ENCODE measurements at regions not wholly inside any gene's neighbourhood (a gene's known extent, or its start where the extent isn't known, plus 50 kb on each side); places are given as distances from the start of the nearest gene placed in this dataset.

GRCh38 chr22:35204807-35205775, 52.2 kb upstream of the HMGXB4 start (continued):
- TF ChIP-seq REST (IDR thresholded peaks at IDR 0.05; ENCODE audit: unreplicated experiment) (no peak), ZNF114 (CRISPR knock-in tag; IDR thresholded peaks at IDR 0.05) (no peak), ZNF462 (CRISPR knock-in tag; IDR thresholded peaks at IDR 0.05) (no peak)

- no peaks in the 10 kb centered on the region for H3K27me3 ChIP-seq (ENCODE audit: insufficient read depth)
- no peak overlapping the region for H3K4me3 ChIP-seq
- no peaks in the 10 kb centered on the region for H3K36me3 Mint-ChIP-seq (ENCODE audit: low read depth)
- ATAC-seq (no peak), DNase-seq (ENCODE audit: low spot score) (no peak)
- H3K27ac Mint-ChIP-seq: no peak overlapping the region
- no peaks in the 10 kb centered on the region for H3K36me3 ChIP-seq (ENCODE audit: insufficient read depth)
- no peaks in the 10 kb centered on the region for H3K4me1 ChIP-seq (ENCODE audit: insufficient read depth)
- no peaks in the 10 kb centered on the region for H3F3A ChIP-seq (replicated peaks; ENCODE audit: low read depth)
- no peaks in the 10 kb centered on the region for H3K9me3 Mint-ChIP-seq
- no peaks in the 10 kb centered on the region for H3K4me1 Mint-ChIP-seq
- H2AFZ ChIP-seq: peak overlapping the region; percentile 80; the same call in 1 of the 2 replicates
- H3K27me3 Mint-ChIP-seq (ENCODE audit: insufficient read depth, low read depth, poor library complexity): peaks cover 3% of the 10 kb centered on the region
- H3K4me2 ChIP-seq: no peak overlapping the region
- H3K4me3 Mint-ChIP-seq: no peak overlapping the region
- H4K20me1 ChIP-seq (replicated peaks; ENCODE audit: insufficient read depth): no peaks in the 10 kb centered on the region
- H3K27ac ChIP-seq (ENCODE audit: low read depth): no peak overlapping the region
- 0 out of 2 replicates have a peak, but pooled peaks cover 3% of the 10 kb centered on the region for H3K9me2 ChIP-seq (ENCODE audit: insufficient read depth)
- no peaks in the 10 kb centered on the region for H3K79me2 ChIP-seq (replicated peaks; ENCODE audit: insufficient read depth)
- TF ChIP-seq STAT1 (IDR thresholded peaks at IDR 0.05; ENCODE audit: unreplicated experiment) (no peak), ETS1 (IDR thresholded peaks at IDR 0.05) (no peak), POLR2AphosphoS5 (IDR thresholded peaks at IDR 0.05; ENCODE audit: low read depth) (no peak), EZH2 (IDR thresholded peaks at IDR 0.05; ENCODE audit: low read depth, unreplicated experiment) (no peak), REST (IDR thresholded peaks at IDR 0.05; ENCODE audit: unreplicated experiment) (no peak), ZNF331 (CRISPR knock-in tag; IDR thresholded peaks at IDR 0.05; ENCODE audit: low read depth) (no peak), NANOG (IDR thresholded peaks at IDR 0.05; ENCODE audit: borderline replicate concordance) (no peak), ZNF114 (CRISPR knock-in tag; IDR thresholded peaks at IDR 0.05) (no peak)
Observed at GRCh38 chr22:35205961-35206360, 51.3 kb upstream of the HMGXB4 start.
